Neural progenitor cell (in vitro differentiated cells): ENCODE measurements at regions not wholly inside any gene's neighbourhood (a gene's known extent, or its start where the extent isn't known, plus 50 kb on each side); places are given as distances from the start of the nearest gene placed in this dataset.

ENCODE experiments used
- DNase-seq: peaks from one replicate; pipeline ENCODE4 v3.0.0-alpha.2; 2016; ENCODE audit warnings: low spot score
- H2AFZ ChIP-seq: fragments of 200-600 bp; sonication (generic); replicated peaks from 2 replicates; pipeline ENCODE4 v1.6.1; 2016; ENCODE audit warnings: antibody characterized with exemption
- H3F3A ChIP-seq: fragments of 200-600 bp; sonication (generic); 2 replicates; pipeline ENCODE4 v1.6.1; 2016; ENCODE audit warnings: antibody characterized with exemption, low read depth
- H3K27ac ChIP-seq: fragments of 200-600 bp; sonication (generic); 2 replicates; pipeline ENCODE4 v1.5.1; 2016; ENCODE audit warnings: mild to moderate bottlenecking
- H3K27me3 ChIP-seq: fragments of 200-600 bp; sonication (generic); 2 replicates; pipeline ENCODE4 v1.6.1; 2016; ENCODE audit warnings: mild to moderate bottlenecking, moderate library complexity
- H3K36me3 ChIP-seq: fragments of 200-600 bp; sonication (generic); 2 replicates; pipeline ENCODE4 v1.5.1; 2016
- H3K4me1 ChIP-seq: fragments of 200-600 bp; sonication (generic); 2 replicates; pipeline ENCODE4 v1.6.1; 2016; ENCODE audit warnings: mixed run types
- H3K4me2 ChIP-seq: fragments of 200-600 bp; sonication (generic); 2 replicates; pipeline ENCODE4 v1.6.1; 2016
- H3K4me3 ChIP-seq: fragments of 200-600 bp; sonication (generic); 2 replicates; pipeline ENCODE4 v1.5.1; 2016
- H3K79me2 ChIP-seq: fragments of 200-600 bp; sonication (generic); 2 replicates; pipeline ENCODE4 v1.6.1; 2016; ENCODE audit warnings: low read depth
- H3K9ac ChIP-seq: fragments of 200-600 bp; sonication (generic); 2 replicates; pipeline ENCODE4 v1.6.1; 2016
- H3K9me3 ChIP-seq: fragments of 200-600 bp; sonication (generic); 2 replicates; pipeline ENCODE4 v1.5.1; 2016; ENCODE audit warnings: low read depth
- H4K20me1 ChIP-seq: fragments of 200-600 bp; sonication (generic); 2 replicates; pipeline ENCODE4 v1.6.1; 2016; ENCODE audit warnings: low read depth
- H3K27ac Mint-ChIP-seq: 3 replicates; pipeline ENCODE4 v1.8.0; 2021; ENCODE audit warnings: mixed read lengths
- H3K27me3 Mint-ChIP-seq: 2 replicates; pipeline ENCODE4 v1.8.0; 2022; ENCODE audit warnings: low read depth, mild to moderate bottlenecking, inconsistent platforms, moderate library complexity, mixed read lengths; ENCODE audit not compliant: insufficient read depth
- H3K36me3 Mint-ChIP-seq: 3 replicates; pipeline ENCODE4 v1.8.0; 2021; ENCODE audit warnings: mixed read lengths
- H3K4me1 Mint-ChIP-seq: 3 replicates; pipeline ENCODE4 v1.8.0; 2021; ENCODE audit warnings: mixed read lengths
- H3K4me3 Mint-ChIP-seq: 3 replicates; pipeline ENCODE4 v1.8.0; 2021; ENCODE audit warnings: mild to moderate bottlenecking, moderate library complexity, mixed read lengths
- H3K9me3 Mint-ChIP-seq: 3 replicates; pipeline ENCODE4 v1.8.0; 2020; ENCODE audit warnings: mixed read lengths
- EZH2 ChIP-seq: fragments of 200-600 bp; sonication (generic); IDR thresholded peaks from 2 replicates; pipeline ENCODE4 v1.6.1; 2017; ENCODE audit warnings: antibody characterized with exemption, mild to moderate bottlenecking, moderate library complexity
- EZH2phosphoT487 ChIP-seq: fragments of 200-600 bp; sonication (generic); IDR thresholded peaks from 2 replicates; pipeline ENCODE4 v1.6.1; 2017; ENCODE audit warnings: antibody characterized with exemption
- TF ChIP-seq, protein P1 (sequence below): fragments of 200-600 bp; sonication (generic); IDR thresholded peaks from 2 replicates; pipeline ENCODE4 v1.5.1; 2017; ENCODE audit warnings: antibody characterized with exemption, mild to moderate bottlenecking

DNA sequence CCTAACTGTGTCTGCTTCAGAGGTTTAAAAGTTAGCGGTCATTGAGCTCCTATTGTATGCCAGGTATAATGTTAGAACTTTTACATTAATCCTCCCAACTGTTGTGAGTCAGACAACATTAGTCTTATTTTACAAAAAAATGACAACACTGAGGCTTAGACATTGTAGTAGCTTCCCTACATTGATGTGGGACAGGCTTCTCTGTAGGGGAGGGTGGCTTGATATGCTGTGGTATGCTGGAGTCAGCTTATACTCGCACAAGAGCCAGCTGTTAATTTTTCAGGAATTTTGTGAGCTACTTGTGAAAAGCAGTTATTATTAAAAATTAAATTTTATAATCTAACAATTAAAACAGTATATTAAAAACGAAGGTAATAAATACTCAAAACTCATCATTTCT is 64.8 kb upstream of the NAV2 start:
- Histone ChIP-seq H2AFZ (no peak overlapping the region), H3K27ac (no peak overlapping the region), H3F3A (no peaks in the 10 kb centered on the region), H3K79me2 (no peaks in the 10 kb centered on the region), H3K36me3 (no peaks in the 10 kb centered on the region), H3K4me1 (no peaks in the 10 kb centered on the region), H3K9ac (no peak overlapping the region), H3K4me3 (no peak overlapping the region), H3K4me2 (no peak overlapping the region), H3K27me3 (no peaks in the 10 kb centered on the region), H4K20me1 (no peaks in the 10 kb centered on the region), H3K9me3 (no peaks in the 10 kb centered on the region)
- Mint-ChIP-seq H3K27ac (no peak overlapping the region), H3K4me3 (no peak overlapping the region), H3K9me3 (no peaks in the 10 kb centered on the region), H3K4me1 (peaks cover 27% of the 10 kb centered on the region), H3K27me3 (peaks cover 4% of the 10 kb centered on the region), H3K36me3 (no peaks in the 10 kb centered on the region)
- no peak for TF ChIP-seq EZH2phosphoT487
- no peak for TF ChIP-seq EZH2
- TF ChIP-seq, protein P1, sequence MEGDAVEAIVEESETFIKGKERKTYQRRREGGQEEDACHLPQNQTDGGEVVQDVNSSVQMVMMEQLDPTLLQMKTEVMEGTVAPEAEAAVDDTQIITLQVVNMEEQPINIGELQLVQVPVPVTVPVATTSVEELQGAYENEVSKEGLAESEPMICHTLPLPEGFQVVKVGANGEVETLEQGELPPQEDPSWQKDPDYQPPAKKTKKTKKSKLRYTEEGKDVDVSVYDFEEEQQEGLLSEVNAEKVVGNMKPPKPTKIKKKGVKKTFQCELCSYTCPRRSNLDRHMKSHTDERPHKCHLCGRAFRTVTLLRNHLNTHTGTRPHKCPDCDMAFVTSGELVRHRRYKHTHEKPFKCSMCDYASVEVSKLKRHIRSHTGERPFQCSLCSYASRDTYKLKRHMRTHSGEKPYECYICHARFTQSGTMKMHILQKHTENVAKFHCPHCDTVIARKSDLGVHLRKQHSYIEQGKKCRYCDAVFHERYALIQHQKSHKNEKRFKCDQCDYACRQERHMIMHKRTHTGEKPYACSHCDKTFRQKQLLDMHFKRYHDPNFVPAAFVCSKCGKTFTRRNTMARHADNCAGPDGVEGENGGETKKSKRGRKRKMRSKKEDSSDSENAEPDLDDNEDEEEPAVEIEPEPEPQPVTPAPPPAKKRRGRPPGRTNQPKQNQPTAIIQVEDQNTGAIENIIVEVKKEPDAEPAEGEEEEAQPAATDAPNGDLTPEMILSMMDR: no peak
- DNase-seq: no peak

DNA sequence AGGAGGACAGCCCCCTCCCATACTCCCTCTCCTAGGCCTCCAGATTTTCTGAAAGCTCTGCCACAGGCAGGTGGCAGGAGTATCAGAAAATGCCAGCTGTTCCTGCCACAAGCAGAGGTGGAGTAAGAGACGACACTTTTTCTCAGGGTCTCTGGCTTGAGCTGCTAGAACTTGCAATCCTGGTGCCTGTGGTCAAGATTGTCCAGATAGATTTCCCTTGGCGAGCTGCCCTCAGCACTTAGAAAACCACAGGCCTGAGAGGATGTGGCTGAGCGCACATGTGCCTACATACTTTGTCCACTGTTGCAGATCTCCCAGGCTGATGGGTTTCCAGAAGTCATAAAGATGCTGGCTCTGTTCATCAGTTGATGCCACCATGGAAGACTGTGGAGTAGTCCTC is 65.7 kb upstream of the NAV2 start:
- Histone ChIP-seq H3K4me3 (no peak overlapping the region), H3K4me1 (peaks cover 6% of the 10 kb centered on the region), H3K27me3 (no peaks in the 10 kb centered on the region), H3K79me2 (no peaks in the 10 kb centered on the region), H3K9ac (no peak overlapping the region), H3K4me2 (no peak overlapping the region), H3K36me3 (no peaks in the 10 kb centered on the region), H2AFZ (no peak overlapping the region), H3K27ac (no peak overlapping the region), H3F3A (no peaks in the 10 kb centered on the region), H4K20me1 (no peaks in the 10 kb centered on the region), H3K9me3 (no peaks in the 10 kb centered on the region)
- H3K36me3 Mint-ChIP-seq: no peaks in the 10 kb centered on the region
- H3K9me3 Mint-ChIP-seq: no peaks in the 10 kb centered on the region
- no peak for DNase-seq
- H3K27ac Mint-ChIP-seq: no peak overlapping the region
- H3K4me1 Mint-ChIP-seq: peaks cover 31% of the 10 kb centered on the region
- TF ChIP-seq EZH2phosphoT487: no peak
- TF ChIP-seq, protein P1: no peak
- no peak for TF ChIP-seq EZH2
- no peak overlapping the region for H3K4me3 Mint-ChIP-seq
- H3K27me3 Mint-ChIP-seq: peaks cover 5% of the 10 kb centered on the region

DNA sequence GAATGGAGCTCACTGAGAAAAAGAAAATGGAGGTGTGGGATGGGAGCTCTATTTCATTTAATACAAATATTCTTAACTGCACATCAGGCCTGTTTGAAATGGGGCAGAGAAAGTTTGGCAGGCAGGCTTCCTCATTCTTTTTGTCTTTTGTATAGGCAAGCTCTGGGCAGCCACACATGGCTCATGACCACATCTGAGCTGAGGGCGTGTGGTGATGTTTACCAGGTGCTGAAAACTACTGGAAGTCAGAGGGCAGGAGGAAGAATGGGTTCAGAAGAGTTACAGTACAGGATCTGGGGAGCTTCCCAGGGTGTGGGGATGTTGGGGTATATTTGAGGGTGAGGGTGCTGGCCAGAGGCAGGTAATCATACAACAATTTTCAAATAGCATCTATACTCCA is 66.3 kb upstream of the NAV2 start:
- Histone ChIP-seq H3K9ac (no peak overlapping the region), H3K4me3 (no peak overlapping the region), H4K20me1 (no peaks in the 10 kb centered on the region), H3K4me2 (no peak overlapping the region), H2AFZ (no peak overlapping the region), H3K4me1 (peaks cover 6% of the 10 kb centered on the region), H3K79me2 (no peaks in the 10 kb centered on the region), H3K9me3 (no peaks in the 10 kb centered on the region), H3F3A (no peaks in the 10 kb centered on the region), H3K27ac (no peak overlapping the region), H3K36me3 (no peaks in the 10 kb centered on the region), H3K27me3 (no peaks in the 10 kb centered on the region)
- no peaks in the 10 kb centered on the region for H3K36me3 Mint-ChIP-seq
- no peak overlapping the region for H3K4me3 Mint-ChIP-seq
- H3K9me3 Mint-ChIP-seq: no peaks in the 10 kb centered on the region
- peaks cover 5% of the 10 kb centered on the region for H3K27me3 Mint-ChIP-seq
- TF ChIP-seq, protein P1: no peak
- no peak for TF ChIP-seq EZH2phosphoT487
- no peak for TF ChIP-seq EZH2
- H3K27ac Mint-ChIP-seq: no peak overlapping the region
- no peak for DNase-seq
- peaks cover 37% of the 10 kb centered on the region for H3K4me1 Mint-ChIP-seq
